Caco-2 (cell line): ENCODE measurements at regions not wholly inside any gene's neighbourhood (a gene's known extent, or its start where the extent isn't known, plus 50 kb on each side); places are given as distances from the start of the nearest gene placed in this dataset.

ENCODE experiments used
- BruUV-seq: library from RNA; stranded (reverse); fragments of 400-500 nt; replicated peaks from 2 replicates; lab custom pipeline; 2021; lab: Mats Ljungman, UMichigan
- CTCF ChIA-PET: fragments of 300-600 bp; sonication (Branson Sonifier 250); formaldehyde crosslinking; loops from one replicate; lab custom pipeline; 2022; ENCODE audit warnings: antibody characterized with exemption; lab: Charles Lee
- POLR2A ChIA-PET: fragments of 300-600 bp; sonication (Branson Sonifier 250); formaldehyde crosslinking; loops from one replicate; lab custom pipeline; 2022; ENCODE audit warnings: antibody characterized with exemption; lab: Charles Lee
- DNase-seq, 2 experiments: peaks; one replicate each; pipeline versions ENCODE4 v3.0.0 to v3.0.0-alpha.2; 2020 to 2022
- H3K27me3 ChIP-seq: replicated peaks from 2 replicates; pipeline ENCODE4 v1.6.0; 2011; ENCODE audit warnings: low read length; ENCODE audit not compliant: control insufficient read depth, insufficient read depth
- H3K36me3 ChIP-seq: 2 replicates; pipeline ENCODE4 v1.5.1; 2011; ENCODE audit warnings: low read length; ENCODE audit not compliant: control insufficient read depth, insufficient read depth
- H3K4me1 ChIP-seq: fragments of 250-450 bp; sonication (Bioruptor Pico); 2 replicates; pipeline ENCODE4 v1.5.1; 2020; ENCODE audit warnings: mild to moderate bottlenecking
- H3K4me3 ChIP-seq: 2 replicates; pipeline ENCODE4 v1.5.1; 2011; ENCODE audit warnings: low read depth, mild to moderate bottlenecking, control low read depth, low read length
- H3K9me3 ChIP-seq: fragments of 250-450 bp; sonication (Bioruptor Pico); 2 replicates; pipeline ENCODE4 v1.5.1; 2020; ENCODE audit warnings: mild to moderate bottlenecking, moderate library complexity
- H3K27ac Mint-ChIP-seq: one replicate; pipeline ENCODE4 v1.8.0; 2022; ENCODE audit warnings: mixed read lengths; ENCODE audit not compliant: unreplicated experiment
- H3K27me3 Mint-ChIP-seq: one replicate; pipeline ENCODE4 v1.8.0; 2022; ENCODE audit warnings: mixed read lengths; ENCODE audit not compliant: insufficient read depth, unreplicated experiment
- H3K36me3 Mint-ChIP-seq: one replicate; pipeline ENCODE4 v1.8.0; 2022; ENCODE audit warnings: mild to moderate bottlenecking, mixed read lengths; ENCODE audit not compliant: insufficient read depth, unreplicated experiment
- H3K4me1 Mint-ChIP-seq: one replicate; pipeline ENCODE4 v1.8.0; 2022; ENCODE audit warnings: low read depth, mixed read lengths; ENCODE audit not compliant: unreplicated experiment
- H3K4me3 Mint-ChIP-seq: one replicate; pipeline ENCODE4 v1.8.0; 2022; ENCODE audit warnings: mild to moderate bottlenecking, moderate library complexity, mixed read lengths; ENCODE audit not compliant: unreplicated experiment
- H3K9me3 Mint-ChIP-seq: one replicate; pipeline ENCODE4 v1.8.0; 2022; ENCODE audit warnings: mixed read lengths; ENCODE audit not compliant: unreplicated experiment
- CTCF ChIP-seq, 2 experiments: fragments of 200-600 bp in 1 of 2; IDR thresholded peaks; 1 replicate in 1 of 2; 2 replicates in 1 of 2; pipeline versions ENCODE4 v1.5.1 to v1.8.0; 2011 to 2022; ENCODE audit warnings: antibody characterized with exemption in 1 of 2, control low read depth in 1 of 2, inconsistent platforms in 1 of 2, low read depth in 1 of 2, low read length in 1 of 2, mild to moderate bottlenecking in 1 of 2, moderate library complexity in 1 of 2; ENCODE audit not compliant: insufficient read depth in 1 of 2, severe bottlenecking in 1 of 2, unreplicated experiment in 1 of 2
- intact Hi-C: fragments of 100-400 bp; cut with micrococcal nuclease; formaldehyde crosslinking; loops from one replicate; pipeline ENCODE4 v1.10.0; 2022; ENCODE audit not compliant: unreplicated experiment

GRCh38 chr3:51621091-51621892 is 49.8 kb upstream of the TEX264 start:
- no peak overlapping the region for H3K4me3 ChIP-seq
- H3K27me3 Mint-ChIP-seq, result no peaks in the 10 kb centered on the region
- H3K27ac Mint-ChIP-seq, result no peak overlapping the region
- no peaks in the 10 kb centered on the region for H3K9me3 ChIP-seq
- no peak for TF ChIP-seq CTCF (IDR thresholded peaks at IDR 0.05; ENCODE audit: insufficient read depth in 1 of 2, low read depth in 1 of 2, low read length in 1 of 2, severe bottlenecking in 1 of 2, unreplicated experiment in 1 of 2)
- peaks cover 15% of the 10 kb centered on the region for H3K4me1 Mint-ChIP-seq
- intact Hi-C loops, result no loop called here
- H3K36me3 ChIP-seq, result no peaks in the 10 kb centered on the region
- ChIA-PET POLR2A (interaction anchor here (0.9 kb wide), 1 partner anchor 121 kb away, joined by 11 read pairs; the partner anchor contains the start of gene DCAF1), CTCF (no interaction called here)
- no peaks in the 10 kb centered on the region for H3K9me3 Mint-ChIP-seq
- no peaks in the 10 kb centered on the region for H3K36me3 Mint-ChIP-seq
- H3K4me3 Mint-ChIP-seq, result no peak overlapping the region
- no peaks in the 10 kb centered on the region for H3K27me3 ChIP-seq
- no TSS peak for BruUV-seq
- 0 out of 2 replicates have a peak, but pooled peaks cover 3% of the 10 kb centered on the region for H3K4me1 ChIP-seq
- DNase-seq, result no peak
